Activated naive CD8-positive, alpha-beta T cell treated with anti-CD3 and anti-CD28 coated beads, Interleukin-2, amount 50 U/mL, for 16 hours (primary cell): ENCODE measurements at regions not wholly inside any gene's neighbourhood (a gene's known extent, or its start where the extent isn't known, plus 50 kb on each side); places are given as distances from the start of the nearest gene placed in this dataset.

Source experiments
- DNase-seq: peaks from one replicate; pipeline ENCODE4 v3.0.0-alpha.2; 2020; ENCODE audit warnings: low read depth, low spot score

DNA sequence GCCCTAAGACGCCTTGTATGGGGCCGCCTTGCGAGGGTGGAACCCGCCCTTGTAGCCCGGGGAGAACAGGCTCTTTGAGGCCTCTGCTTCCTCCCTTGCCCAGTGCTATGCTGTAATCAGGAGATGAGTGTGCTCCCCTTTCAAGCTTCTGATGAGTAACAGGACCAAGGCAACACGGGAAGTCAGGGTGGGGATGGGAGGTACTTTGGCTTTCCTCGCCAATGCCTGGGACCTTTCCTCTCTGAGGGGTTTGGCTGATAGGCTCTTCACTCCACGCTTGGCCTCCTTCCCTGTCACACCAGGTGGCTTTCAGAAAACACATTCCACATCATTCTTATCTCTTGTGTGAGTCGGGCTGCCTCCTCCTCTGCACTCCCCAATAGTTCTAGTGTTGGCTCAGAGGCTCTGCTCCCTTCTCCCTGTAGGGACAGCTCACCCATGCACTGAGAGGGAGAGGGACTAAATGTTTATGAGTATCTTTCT, 223.7 kb upstream of the TRIB2 start:
- no peak for DNase-seq

DNA sequence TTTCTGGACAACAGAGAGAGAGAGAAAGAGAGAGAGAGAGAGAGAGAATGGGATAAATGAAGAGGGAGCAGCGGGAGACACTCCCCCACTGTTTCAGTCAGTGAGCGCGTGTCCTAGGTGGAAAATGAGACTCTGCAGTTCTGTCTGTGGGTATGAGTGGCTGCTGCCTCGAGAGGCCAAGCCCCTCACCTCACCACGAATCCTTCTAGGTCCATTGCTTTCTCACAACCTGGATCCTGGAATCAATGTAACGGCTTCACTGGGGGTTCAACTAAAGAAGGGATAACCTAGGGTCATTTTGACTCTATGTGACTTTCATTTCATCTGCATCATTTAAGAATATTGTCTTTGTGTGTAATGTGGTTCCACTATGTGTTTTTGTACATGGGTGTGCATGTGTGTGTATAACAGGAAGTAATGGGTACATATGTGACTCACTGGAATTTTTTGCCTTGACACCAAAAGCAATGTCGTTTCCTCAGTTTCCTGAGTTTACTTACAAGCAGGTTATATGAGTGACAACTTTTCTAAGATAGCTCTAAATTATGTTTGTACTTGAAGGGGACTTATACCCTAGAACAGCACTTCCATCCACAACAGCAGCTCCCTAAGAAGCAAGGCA, 221.4 kb upstream of the TRIB2 start:
- DNase-seq: no peak

DNA sequence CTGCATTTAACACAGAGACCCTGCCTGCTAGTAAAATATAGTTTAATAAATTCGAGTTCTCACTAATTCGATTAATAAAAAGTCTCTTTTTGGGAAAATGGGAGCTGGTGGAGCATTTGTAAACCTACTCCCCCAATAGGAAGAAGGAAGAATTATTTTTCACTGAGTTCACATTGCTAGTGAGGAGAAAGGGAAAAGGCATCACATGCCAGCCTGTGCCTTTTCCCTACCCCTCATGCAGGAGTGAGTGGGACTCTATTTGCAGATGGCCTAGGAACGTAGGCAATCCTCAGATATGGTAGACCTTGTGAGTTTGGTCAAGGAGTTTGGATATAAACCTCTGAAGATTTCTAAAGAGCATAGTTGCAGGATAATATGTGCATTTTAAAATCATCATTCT, 218.4 kb upstream of the TRIB2 start:
- DNase-seq: no peak

DNA sequence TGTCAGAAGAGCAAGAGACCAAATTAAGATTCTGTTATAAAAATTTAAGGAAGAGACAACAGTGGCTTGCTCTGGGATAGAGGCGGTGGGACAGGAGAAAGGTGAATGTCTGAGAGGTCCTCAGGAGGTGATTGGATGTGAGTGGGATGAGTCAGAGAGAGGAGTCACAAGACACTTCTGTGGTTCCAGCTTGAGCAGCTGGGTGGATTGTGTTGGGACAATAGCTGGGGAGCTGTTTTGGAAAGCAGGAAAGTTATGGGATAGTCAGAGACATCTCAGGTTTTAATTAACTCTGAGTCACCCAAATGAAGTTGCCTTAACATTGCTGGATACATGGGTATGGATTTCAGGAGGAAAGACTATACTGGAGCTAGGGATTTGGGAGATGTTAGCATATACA, 218.0 kb upstream of the TRIB2 start:
- DNase-seq: no peak

DNA sequence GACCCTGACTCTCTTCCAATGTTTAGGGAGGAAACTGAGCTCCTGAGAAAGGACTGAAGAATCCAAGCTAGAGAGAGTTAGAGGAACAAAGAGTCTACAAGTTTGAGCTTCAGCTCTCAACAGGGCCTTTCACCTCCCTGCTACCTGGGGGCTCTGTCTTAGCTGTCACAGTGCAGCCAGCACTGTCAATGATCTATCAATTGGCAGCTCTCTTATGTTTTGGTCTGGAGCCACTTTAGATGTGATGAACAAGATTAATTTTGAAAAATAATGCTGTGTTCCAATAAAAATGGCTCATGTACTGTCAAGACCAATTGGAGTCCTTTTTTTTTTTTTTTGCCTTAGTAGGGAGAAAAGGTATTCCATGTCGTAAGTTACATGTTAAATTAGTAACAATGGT, 215.8 kb upstream of the TRIB2 start:
- DNase-seq: no peak

DNA sequence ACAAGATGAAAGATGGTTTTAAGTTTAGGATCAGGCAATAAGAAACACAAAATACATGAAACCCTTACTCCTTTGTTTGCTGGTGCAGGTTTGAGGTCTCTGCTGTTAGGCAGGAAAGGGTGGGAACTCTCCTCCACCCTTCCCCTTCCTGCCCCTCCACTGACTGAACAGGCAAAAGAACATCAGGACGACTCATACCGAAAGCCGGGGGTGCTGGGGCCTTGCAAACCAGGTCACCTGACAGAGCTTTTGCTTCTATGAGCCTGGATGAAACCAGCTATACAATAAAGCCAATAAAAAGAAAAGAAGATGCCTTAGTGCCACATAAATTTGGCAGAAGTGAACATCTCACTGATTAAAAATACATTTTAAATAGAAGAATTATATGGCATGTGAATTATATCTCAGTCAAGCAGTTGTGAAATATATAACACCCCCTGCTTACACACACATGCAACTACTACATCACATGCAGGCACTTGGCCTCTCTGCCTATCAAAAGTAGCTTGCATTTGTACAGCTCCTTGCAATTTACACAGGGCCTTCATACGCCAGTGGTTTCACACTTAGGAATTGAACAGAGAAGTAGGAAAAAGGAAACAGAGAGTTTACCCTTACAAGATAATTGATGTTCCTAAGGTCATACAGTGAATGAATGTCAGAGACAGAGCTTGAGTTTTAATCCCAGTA, 215.1 kb upstream of the TRIB2 start:
- peak; percentile 54 for DNase-seq

DNA sequence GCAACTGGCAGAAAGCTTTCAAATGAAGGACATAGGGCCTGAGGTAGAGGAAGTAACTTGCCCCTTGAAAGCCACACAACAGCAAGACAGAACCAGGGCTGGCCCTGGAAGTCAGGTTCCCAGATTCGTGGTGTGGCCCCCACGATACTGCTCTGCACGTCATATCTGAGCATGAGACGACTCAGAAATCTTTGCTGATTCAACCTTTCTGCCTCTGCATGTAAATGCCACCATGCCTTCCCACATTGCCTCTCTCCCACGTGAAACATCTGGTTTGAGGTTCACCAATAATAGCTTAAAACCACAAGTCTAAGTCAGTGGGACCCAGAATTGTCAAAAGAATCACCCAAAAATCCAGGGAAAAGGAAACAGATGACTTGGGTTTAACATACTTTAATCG, 214.0 kb upstream of the TRIB2 start:
- DNase-seq: no peak

DNA sequence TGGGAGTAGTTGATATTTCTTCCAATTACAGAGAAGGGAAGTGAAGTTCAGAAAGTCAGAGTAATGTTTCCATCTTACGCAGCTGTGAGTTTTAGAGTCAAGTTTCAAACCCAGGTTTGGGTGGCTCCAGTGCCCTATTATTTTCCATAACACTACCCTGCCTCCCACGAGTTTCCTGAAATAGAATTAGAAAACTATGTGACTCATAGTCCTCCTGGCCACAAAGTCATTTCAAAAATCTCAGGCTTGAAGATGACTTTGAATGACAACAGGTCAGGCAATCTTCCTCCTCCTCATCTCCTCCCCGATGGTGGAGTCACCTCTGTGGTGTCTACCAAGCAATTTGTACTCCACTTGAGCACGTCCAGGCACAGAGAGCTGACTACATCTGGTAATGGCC, 212.3 kb upstream of the TRIB2 start:
- DNase-seq: no peak

DNA sequence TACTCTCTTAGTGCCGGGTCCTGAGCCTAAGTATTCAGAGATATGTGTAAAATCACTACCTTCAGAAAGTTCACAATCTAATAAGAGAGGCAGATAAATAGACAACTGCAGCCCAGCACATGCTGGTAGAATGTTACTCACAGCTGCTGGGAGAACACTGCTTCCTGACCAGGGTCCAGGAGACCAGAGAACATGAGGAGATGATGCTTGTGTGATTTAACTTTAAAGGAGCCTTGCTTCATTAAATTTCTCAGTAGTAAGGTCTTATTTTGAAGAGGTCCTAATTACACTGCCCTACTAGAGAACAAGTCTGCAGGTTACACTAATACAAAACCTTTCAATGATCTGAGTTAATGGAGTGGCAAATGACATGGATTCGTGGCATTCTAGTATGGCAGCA, 209.9 kb upstream of the TRIB2 start:
- DNase-seq: no peak

DNA sequence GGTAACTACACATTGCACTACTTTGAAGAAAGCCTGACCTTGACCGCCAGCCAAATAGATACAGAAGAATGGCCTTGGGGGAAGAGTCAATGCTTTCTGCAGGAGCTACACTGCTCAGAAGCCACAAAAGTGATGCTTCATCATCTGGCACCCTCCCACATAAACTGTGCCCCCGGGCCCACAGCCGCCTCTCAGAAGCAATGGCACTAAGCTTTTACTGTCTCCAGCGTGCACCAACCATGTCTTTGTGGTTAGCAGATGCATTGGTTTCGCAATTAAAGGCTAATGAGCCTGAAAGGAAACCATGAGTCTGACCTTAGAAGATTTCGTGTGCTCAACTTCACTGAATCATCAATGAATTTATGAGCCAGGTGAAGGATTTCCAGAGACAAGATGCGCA, 209.4 kb upstream of the TRIB2 start:
- peak; percentile 61 for DNase-seq

DNA sequence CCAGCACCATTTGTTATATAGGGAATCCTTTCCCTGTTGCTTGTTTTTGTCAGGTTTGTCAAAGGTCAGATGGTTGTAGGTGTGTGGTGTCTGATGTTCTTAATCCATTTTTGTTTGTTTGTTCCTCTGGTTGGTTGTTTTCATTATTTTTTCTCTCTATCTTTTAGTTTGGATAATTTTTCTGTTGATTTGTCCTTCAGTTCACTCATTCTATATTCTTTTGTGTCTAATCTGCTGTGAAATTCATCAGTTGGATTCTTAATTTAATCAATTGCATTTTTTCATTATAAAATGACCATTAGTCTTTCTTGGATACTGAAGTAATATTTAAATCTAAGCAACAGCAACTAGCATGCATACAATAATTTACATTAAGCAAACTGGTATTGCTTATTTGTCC, 206.7 kb upstream of the TRIB2 start:
- no peak for DNase-seq

DNA sequence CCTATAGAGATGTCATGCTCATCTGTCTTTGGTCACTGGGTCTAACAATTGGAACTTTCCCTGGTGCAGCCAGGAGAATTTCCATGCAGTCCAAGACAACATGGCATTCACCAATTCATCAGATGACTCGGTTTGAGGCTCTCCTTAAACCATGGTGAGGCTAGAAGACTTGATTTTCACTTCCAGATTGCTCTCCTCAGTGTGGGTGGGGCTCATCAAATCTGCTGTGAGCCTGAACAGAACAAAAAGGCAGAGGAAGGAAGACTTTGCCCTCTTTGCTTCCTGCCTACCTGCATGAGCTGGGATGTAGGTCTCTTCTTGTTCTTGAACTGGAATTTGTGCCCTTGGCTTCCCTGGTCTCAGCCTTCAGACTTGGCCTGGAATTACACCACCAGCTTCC, 203.4 kb upstream of the TRIB2 start:
- no peak for DNase-seq

DNA sequence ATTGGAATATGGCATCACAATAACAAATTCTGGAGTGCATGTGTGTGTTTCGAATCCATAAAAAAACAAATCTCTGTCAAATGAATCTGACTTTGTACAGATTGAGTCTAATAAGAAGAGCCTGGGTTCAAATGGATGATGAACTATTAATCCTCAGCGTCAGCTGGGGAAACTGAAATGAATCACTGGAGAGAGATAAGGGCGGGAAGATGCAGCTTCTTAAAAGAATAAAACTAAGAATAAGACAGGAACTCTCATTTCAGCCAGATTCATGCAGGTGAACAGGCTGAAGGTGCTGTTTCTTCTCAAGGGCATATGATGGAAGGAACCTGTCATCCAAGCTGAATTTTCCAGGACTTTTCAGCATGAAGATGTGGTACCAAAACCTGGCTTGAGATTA, 202.6 kb upstream of the TRIB2 start:
- no peak for DNase-seq

DNA sequence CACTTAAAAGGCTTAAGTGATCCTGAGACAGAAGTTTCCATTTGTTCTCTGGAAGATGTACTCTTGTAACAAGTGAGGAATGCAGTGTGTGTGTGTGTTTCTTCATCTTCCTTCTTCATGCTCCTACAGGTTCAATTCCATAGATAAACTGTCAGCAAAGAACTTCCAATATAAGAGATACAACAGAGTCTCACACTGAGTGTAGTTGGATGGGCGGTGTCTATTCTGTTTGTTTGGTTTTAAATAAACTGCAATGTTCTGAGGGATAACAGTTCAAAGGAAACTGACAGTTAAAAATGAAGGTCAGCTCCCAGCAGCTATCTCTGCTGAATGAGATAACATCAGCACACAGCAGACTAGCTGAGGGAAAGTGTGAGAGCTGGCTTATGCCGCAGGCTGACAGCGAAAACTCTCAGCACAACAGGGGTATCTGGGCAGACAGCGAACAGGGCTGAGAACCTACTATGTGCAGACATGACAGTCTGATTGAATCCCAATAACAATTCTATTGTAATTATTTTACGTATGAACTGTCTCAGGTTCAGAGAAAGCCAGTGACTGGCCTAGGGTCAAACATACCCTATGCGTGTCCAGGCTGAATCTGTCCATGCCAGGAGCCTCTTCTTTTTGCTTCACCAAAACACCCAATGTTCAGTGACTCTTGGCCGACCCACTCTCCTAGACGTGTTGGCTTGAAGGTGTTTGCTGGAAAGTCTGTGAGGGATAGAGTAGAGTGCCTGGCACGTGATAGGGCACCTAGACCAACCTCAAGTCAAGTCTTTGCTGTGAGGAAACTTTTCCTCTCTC, 201.9 kb upstream of the TRIB2 start:
- DNase-seq: no peak

DNA sequence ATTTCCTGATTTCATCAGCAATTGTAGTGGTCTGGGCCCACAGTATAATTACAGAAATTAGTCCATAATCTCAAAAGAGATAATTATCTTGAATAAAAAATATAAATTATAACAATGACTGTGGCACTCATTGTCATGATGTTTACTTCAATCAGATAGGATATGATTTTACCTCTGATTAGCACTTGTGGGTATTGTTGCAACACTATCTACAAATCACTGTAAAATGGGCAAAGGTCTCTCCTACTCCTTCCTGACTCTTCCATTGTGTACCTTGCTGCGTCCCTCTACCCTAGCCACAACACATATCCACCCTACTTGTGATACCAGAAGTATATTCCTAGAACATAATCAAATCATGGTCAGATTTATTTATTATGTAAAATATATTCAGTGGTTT, 200.9 kb upstream of the TRIB2 start:
- no peak for DNase-seq

DNA sequence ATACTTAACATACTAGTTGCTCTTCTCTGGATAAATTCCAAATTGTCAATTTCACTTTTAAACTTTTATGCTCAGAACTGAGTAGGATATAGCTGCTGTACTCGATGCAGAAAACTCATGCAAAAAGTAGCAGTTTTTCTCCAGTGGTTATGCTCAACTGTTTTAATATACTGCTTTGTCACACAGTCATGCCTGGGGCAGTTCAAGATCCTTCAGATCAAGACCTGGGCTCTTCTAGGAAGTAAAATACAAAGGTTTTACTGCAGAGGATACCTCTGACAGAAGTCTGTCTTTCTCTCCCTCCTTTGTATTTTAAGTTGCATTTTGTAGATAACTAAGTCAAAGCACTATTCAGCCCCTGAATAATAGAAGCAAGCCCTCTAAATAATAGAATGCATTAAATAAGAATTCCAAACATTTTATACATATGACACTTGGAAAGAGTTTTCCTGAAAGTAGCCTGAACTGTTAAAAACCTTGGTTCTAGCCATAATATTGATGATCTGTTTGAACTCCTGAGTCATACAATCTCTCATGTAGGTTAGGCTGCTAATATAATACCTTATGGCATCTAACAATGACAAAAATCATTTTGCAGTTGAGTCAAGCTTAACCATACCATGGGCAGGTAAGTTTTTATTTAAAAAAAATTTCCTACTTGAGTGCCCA, 183.3 kb upstream of the TRIB2 start:
- no peak for DNase-seq

DNA sequence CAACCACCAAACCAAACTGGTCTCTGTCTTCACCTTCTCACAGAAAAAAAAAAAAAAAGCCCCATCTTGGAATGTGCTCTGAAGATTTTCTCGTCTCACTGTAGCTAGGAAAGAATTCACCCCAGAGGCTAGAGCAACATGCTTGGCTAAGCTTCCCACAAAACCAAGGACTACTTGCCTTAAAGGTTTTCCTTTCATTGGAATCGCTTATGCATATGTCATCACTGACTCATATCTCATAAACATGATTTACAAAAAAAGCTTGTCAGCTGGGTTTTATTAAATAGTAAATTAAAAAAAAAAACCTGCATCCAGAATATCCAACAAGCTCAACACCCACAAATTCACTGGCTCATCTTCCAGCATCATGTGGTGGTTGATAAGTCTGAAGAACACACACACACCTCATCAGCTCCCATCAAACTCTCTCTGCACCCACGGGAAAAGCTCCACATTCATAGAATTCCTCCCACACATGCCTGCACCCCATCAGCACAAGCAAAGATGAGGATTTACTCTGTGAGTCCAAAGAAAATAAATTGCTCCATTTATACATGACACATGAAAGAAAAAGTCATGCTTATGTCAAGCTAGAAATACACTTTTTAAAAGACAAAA, 182.0 kb upstream of the TRIB2 start:
- DNase-seq: no peak

DNA sequence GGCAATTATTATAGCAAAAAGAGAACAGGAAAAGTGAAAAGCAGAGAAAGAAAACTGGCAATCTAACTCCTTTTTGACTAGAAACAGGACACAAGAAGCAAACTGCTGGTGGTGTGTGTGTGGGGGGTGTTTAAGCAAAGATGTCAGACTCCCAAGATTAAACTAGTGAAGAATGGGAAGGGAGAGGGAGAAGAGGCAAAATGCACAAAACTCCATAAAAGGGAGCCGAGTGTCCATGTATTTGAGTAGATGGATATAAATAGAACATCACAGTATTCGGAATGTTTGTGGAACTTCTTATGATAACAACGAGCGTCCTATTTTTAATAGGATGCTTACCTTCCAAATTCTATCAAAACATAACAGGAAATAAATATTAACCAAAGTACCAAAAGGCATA, 179.8 kb upstream of the TRIB2 start:
- no peak for DNase-seq

DNA sequence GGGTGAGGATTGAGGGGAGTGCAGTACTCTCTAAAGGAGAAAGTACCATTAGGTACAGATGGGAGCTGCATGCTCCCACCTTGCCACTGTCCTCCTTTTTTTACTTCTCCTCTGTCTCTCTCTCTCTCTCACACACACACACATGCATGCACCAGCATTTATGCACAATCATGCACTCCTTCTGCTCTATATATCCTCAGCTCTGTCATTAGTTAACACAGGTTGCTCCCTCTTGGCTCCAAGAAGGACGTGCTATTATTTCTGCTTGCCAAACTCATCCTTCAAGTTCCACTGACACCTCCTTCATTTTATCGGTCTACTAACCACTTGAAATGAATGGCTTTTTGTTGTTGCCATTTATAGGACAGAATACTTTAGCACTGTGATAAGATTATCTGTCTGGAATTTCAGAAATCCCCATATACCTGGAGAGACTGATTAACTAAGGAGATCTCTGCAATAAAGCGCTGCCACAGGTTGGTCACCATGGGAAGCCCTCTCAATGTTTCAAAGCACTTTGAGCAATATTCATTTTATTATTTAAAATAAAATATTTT, 178.5 kb upstream of the TRIB2 start:
- DNase-seq: no peak

DNA sequence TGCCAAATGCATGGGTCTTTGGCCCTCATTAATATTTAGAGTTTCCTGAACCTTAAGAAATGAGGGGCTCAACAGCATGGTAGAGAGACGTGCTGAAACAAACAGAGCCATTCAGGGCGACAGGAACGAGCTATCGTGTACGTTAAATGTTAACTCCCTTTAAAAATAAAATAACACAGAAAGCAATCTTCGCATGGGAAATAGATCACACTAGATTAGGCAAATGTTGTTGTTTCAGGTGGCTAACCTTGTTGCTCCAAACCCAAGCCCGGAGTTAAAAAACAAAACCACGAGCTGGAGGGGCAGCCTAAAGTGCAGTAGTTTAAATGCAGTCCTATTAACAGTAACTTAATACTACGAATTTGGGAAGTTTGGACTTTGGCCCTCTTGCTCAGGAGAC, 177.4 kb upstream of the TRIB2 start:
- DNase-seq: no peak

DNA sequence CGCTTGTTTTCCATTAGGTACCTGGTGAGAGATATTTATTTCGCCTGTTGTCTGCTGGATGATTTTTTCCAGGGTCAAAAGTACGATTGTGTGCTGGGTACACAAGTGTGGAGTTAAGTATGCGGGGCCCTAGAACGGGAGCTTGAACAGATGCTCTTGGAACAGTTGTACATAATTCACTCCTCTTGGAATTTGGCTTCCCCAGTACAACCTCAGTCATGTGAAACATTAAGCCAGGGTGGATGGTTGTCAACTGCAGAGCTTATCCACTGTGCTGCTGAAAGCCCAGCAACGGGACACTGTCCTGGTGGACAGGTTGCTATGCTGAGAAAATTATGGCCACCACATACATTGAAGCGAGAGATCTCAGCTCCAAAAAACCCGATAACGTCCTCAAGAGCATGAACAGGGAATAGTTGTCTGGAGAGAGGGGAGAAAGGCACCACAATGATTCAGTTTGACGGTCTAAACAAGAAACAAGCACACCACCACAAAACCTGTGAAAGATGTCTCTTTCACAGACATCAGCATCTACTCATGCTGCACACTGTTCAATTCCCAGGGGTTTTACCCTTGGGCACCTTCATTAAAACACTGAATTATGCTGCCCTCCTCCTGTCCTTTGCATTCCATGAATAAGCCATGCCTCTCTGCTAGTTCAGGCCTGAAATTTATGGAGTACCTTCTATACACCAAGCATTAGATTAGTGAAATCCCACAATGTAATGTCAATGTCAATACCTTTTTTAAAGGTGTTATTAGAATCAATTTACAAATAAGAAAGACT, 176.8 kb upstream of the TRIB2 start:
- DNase-seq: no peak
